Astrocyte (in vitro differentiated cells and primary cell): ENCODE measurements at regions not wholly inside any gene's neighbourhood (a gene's known extent, or its start where the extent isn't known, plus 50 kb on each side); places are given as distances from the start of the nearest gene placed in this dataset.

Source experiments
- DNase-seq: peaks from one replicate; pipeline ENCODE4 v3.0.0-alpha.2; 2010; ENCODE audit warnings: low read depth
- FAIRE-seq: peaks from 2 replicates; lab custom pipeline; 2011; peaks lifted over from hg19 to GRCh38; lab: Jason Lieb, UNC
- H2AFZ ChIP-seq: 2 replicates; pipeline ENCODE4 v1.6.0; 2012; ENCODE audit warnings: low read depth, low read length, inconsistent platforms
- H3K27ac ChIP-seq: 2 replicates; pipeline ENCODE4 v1.5.1; 2011; ENCODE audit warnings: low read depth, low read length, inconsistent platforms
- H3K27me3 ChIP-seq: 2 replicates; pipeline ENCODE4 v1.6.0; 2011; ENCODE audit warnings: low read length, inconsistent platforms; ENCODE audit not compliant: insufficient read depth
- H3K36me3 ChIP-seq: 2 replicates; pipeline ENCODE4 v1.5.1; 2011; ENCODE audit warnings: low read length, inconsistent platforms; ENCODE audit not compliant: insufficient read depth
- H3K4me1 ChIP-seq: 2 replicates; pipeline ENCODE4 v1.5.1; 2011; ENCODE audit warnings: low read length, inconsistent platforms; ENCODE audit not compliant: insufficient read depth
- H3K4me2 ChIP-seq: 2 replicates; pipeline ENCODE4 v1.6.0; 2012; ENCODE audit warnings: low read length, inconsistent platforms
- H3K4me3 ChIP-seq: 2 replicates; pipeline ENCODE4 v1.5.1; 2011; ENCODE audit warnings: low read depth, mild to moderate bottlenecking, low read length, inconsistent platforms; ENCODE audit not compliant: insufficient read depth
- H3K79me2 ChIP-seq: 2 replicates; pipeline ENCODE4 v1.6.0; 2012; ENCODE audit warnings: mild to moderate bottlenecking, low read length, inconsistent platforms; ENCODE audit not compliant: insufficient read depth
- H3K9ac ChIP-seq: 2 replicates; pipeline ENCODE4 v1.6.0; 2012; ENCODE audit warnings: mild to moderate bottlenecking, low read length, inconsistent platforms
- H3K9me3 ChIP-seq: 2 replicates; pipeline ENCODE4 v1.5.1; 2012; ENCODE audit warnings: low read depth, mild to moderate bottlenecking, low read length, inconsistent platforms; ENCODE audit not compliant: insufficient read depth
- H4K20me1 ChIP-seq: 2 replicates; pipeline ENCODE4 v1.6.0; 2012; ENCODE audit warnings: low read length, inconsistent platforms; ENCODE audit not compliant: insufficient read depth
- H3K27ac Mint-ChIP-seq: one replicate; pipeline ENCODE4 v1.8.0; 2021; ENCODE audit warnings: mild to moderate bottlenecking, mixed read lengths; ENCODE audit not compliant: unreplicated experiment
- H3K27me3 Mint-ChIP-seq: one replicate; pipeline ENCODE4 v1.8.0; 2021; ENCODE audit warnings: low read depth, mixed read lengths; ENCODE audit not compliant: unreplicated experiment
- H3K36me3 Mint-ChIP-seq: one replicate; pipeline ENCODE4 v1.8.0; 2021; ENCODE audit warnings: low read depth, mixed read lengths; ENCODE audit not compliant: unreplicated experiment
- H3K4me1 Mint-ChIP-seq: one replicate; pipeline ENCODE4 v1.8.0; 2021; ENCODE audit warnings: low read depth, mixed read lengths; ENCODE audit not compliant: unreplicated experiment
- H3K4me3 Mint-ChIP-seq: one replicate; pipeline ENCODE4 v1.8.0; 2021; ENCODE audit warnings: mild to moderate bottlenecking, moderate library complexity, mixed read lengths; ENCODE audit not compliant: unreplicated experiment
- H3K9me3 Mint-ChIP-seq: one replicate; pipeline ENCODE4 v1.8.0; 2021; ENCODE audit warnings: mild to moderate bottlenecking, mixed read lengths; ENCODE audit not compliant: unreplicated experiment
- CTCF ChIP-seq: IDR thresholded peaks from 2 replicates; pipeline ENCODE4 v1.5.1; 2011; ENCODE audit warnings: low read depth, mild to moderate bottlenecking, inconsistent platforms, low read length, moderate library complexity; ENCODE audit not compliant: insufficient read depth
- EZH2 ChIP-seq: IDR thresholded peaks from 2 replicates; pipeline ENCODE4 v1.6.1; 2012; ENCODE audit warnings: mild to moderate bottlenecking, low read length, inconsistent platforms; ENCODE audit not compliant: insufficient read depth

GRCh38 chr18:24677011-24677410 is 216.6 kb downstream of the HRH4 start:
- FAIRE-seq: no peak
- peak; percentile 1 for DNase-seq

GRCh38 chr18:24678107-24678506 is 217.7 kb downstream of the HRH4 start:
- no peak for FAIRE-seq

More at GRCh38 chr18:24677011-24677410, 216.6 kb downstream of the HRH4 start:
- no peaks in the 10 kb centered on the region for H3K4me1 Mint-ChIP-seq
- H3K27me3 Mint-ChIP-seq: peaks cover 5% of the 10 kb centered on the region
- H3K4me2 ChIP-seq: no peak overlapping the region
- no peak overlapping the region for H3K9ac ChIP-seq
- no peaks in the 10 kb centered on the region for H3K79me2 ChIP-seq
- H3K9me3 ChIP-seq: no peaks in the 10 kb centered on the region
- H3K27me3 ChIP-seq: no peaks in the 10 kb centered on the region
- no peak overlapping the region for H2AFZ ChIP-seq
- H3K9me3 Mint-ChIP-seq: peaks cover 3% of the 10 kb centered on the region
- H3K36me3 Mint-ChIP-seq: no peaks in the 10 kb centered on the region
- TF ChIP-seq EZH2 (no peak), CTCF (no peak)
- no peak overlapping the region for H3K27ac Mint-ChIP-seq
- no peaks in the 10 kb centered on the region for H4K20me1 ChIP-seq
- no peak overlapping the region for H3K27ac ChIP-seq
- no peaks in the 10 kb centered on the region for H3K36me3 ChIP-seq
- no peak overlapping the region for H3K4me3 ChIP-seq
- H3K4me1 ChIP-seq: no peaks in the 10 kb centered on the region
- H3K4me3 Mint-ChIP-seq: no peak overlapping the region

More at GRCh38 chr18:24678107-24678506, 217.7 kb downstream of the HRH4 start:
- H2AFZ ChIP-seq: no peak overlapping the region
- Mint-ChIP-seq H3K27ac (no peak overlapping the region), H3K36me3 (no peaks in the 10 kb centered on the region), H3K4me1 (no peaks in the 10 kb centered on the region), H3K27me3 (peaks cover 5% of the 10 kb centered on the region), H3K4me3 (no peak overlapping the region), H3K9me3 (peaks cover 3% of the 10 kb centered on the region)
- H4K20me1 ChIP-seq: no peaks in the 10 kb centered on the region
- H3K27ac ChIP-seq: no peak overlapping the region
- H3K9me3 ChIP-seq: no peaks in the 10 kb centered on the region
- no peaks in the 10 kb centered on the region for H3K27me3 ChIP-seq
- no peaks in the 10 kb centered on the region for H3K36me3 ChIP-seq
- H3K4me3 ChIP-seq: no peak overlapping the region
- TF ChIP-seq CTCF (no peak), EZH2 (no peak)
- H3K4me1 ChIP-seq: no peaks in the 10 kb centered on the region
- H3K4me2 ChIP-seq: no peak overlapping the region
- H3K9ac ChIP-seq: no peak overlapping the region
- DNase-seq: no peak
- no peaks in the 10 kb centered on the region for H3K79me2 ChIP-seq
